GM21381 (cell line): ENCODE measurements at regions not wholly inside any gene's neighbourhood (a gene's known extent, or its start where the extent isn't known, plus 50 kb on each side); places are given as distances from the start of the nearest gene placed in this dataset.
"Not testable (repeated sequence)": the region's sequence is repeated elsewhere in the genome, so short reads cannot be mapped to it uniquely, and the experiment has no call there.

ENCODE experiments used
- ATAC-seq: cut with Tn5 transposase; IDR thresholded peaks from one replicate; pipeline ENCODE4 v1.9.1; 2021; ENCODE audit warnings: mild to moderate bottlenecking, moderate library complexity; ENCODE audit not compliant: unreplicated experiment

DNA sequence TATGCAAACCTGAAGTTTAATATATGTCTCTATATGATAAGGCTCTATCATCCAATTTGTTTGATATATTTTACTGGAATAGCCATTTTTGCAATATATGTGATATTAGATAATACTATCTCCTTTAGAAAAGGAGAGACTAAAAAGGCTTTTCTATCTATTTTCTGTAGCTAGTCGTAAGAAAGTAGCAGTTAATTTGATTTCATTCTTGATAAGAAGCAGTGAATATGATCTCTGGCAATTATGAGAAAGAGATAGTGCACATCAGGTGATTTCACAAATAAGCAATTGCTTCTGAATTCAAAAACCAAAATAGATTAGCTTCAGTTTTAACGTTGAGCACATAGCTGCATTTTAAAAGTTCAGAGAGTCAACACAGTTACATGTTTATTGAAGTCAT lies 1318.4 kb downstream of the CDH8 start:
- no peak for ATAC-seq

DNA sequence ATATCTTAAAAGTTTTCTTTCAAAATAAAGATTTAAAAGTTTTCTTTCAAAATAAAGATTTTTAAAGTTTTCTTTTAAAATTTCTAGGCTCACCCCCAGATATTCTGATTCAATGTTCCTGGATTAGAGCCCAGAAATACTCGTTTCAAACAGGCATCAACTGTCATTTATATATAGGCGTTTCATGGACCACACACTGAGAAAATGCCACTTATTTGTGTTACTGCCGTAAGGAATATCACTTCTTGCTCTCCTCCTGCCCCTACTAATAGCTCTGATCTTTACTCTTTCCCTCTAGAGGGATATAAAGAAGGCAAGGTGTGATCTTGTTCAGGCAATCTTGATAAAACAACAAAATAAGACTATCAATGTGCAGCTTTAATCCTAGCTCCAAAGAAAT lies 1324.1 kb downstream of the CDH8 start:
- ATAC-seq: no peak

DNA sequence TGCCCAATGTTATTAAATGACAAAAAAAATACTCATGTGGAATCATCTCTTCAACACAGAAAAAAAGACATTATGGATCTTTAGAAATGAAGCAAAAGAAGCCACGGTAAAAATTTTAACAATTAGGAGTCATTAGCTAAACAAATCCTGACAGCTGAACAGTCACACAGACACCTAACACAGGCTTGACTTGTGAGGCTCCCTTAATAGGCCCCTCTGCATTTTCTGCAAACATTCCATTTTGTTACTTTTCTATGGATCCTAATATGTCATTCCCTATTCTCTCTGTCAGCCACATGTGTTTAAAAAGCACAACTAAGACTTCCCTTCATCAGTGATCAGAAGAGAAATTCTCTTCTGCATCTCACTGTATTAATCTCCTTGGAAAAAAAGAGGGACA lies 1331.5 kb downstream of the CDH8 start:
- no peak for ATAC-seq

DNA sequence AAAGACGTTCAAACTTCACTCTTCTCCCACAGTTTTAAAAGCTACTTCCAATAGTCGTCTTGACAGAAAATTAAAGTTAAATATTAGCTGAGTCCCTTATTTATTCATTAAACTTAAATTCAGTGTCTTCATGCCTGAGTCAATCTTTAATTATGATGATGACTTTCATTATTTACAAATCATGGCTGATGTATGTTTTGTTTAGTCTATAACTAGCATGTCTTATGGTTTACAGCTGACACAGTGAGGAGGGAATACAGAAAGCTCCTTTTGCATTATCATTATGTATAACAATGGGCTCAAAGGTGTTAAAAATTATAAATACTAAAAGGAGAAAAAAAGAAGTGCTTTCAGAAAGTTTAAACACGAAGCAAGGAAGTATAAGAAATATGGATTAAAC lies 1333.1 kb downstream of the CDH8 start:
- no peak for ATAC-seq

DNA sequence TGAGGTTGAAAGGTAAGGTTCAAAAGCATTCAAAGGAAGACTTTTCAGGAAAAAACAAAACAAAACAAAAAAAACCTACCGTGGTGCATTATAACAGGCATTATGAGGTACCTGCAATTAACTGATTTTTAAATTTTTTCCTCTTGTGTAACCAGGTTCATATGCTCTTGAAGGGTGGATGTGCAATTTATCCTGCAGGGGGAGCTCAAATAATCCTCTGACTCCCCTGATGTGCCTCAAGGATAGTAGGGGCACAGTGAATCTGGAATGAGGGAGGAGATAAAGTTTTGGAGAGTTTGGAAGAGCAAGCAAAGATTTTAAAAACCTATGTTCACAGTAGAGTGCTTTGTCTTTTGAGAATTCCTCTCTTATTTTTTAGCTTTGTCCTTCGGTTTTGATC lies 1349.4 kb downstream of the CDH8 start:
- no peak for ATAC-seq

DNA sequence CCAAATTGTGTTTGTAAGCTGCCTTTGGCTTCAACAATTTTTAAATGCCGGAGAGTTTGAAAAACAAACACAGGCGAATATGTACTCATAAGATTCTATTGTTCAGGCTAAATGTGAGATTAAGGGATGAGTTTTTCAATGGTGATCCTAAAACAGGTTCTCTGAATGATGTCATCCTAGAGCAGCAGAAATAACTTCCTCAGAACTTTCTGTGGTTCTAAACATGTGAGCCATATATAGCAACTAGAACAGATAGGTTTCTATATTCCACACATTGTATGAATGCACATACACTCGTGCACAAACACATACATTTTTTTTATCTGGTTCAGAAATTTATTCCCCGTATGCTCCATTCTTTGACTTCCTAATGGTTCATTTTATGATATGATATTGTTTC lies 1352.2 kb downstream of the CDH8 start:
- ATAC-seq: no peak

DNA sequence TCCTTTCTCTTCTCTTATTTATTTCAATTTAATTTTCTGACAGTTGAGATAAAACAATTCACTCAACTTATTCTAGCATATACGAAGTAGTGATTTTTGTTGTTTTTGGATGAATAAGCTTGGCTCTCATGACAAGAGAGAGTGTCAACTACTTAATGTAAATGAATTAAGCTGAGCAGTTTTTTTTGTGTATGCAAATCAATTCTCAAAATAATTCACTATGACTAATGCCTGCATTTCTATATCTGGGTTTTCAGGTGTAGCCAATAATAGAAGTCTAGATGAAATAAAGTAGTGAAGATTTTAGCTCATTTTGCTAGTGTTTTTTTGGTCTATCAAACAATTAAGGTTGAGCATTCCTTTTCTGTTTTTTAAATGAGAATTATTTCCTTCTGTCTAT lies 1354.0 kb downstream of the CDH8 start:
- ATAC-seq: no peak

DNA sequence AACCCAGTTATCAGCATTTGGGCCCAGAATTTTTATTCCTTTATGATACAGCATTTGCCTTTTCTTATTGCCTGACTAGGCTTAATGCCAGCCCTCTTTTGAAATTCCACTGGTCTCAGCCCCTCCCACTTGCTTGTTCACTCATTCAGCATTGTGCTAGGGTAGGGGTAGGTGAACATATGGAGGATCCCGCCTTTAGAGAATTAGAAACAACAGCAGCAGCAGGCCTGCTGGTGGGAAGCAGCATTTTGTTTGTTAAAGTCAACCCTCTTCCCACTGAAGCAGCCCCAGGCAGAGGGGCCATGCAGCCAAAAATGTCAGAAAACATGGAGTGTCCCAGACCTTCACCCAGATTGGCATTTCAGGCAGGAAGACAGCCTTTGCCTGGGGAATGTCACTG lies 1355.2 kb downstream of the CDH8 start:
- ATAC-seq: no peak

DNA sequence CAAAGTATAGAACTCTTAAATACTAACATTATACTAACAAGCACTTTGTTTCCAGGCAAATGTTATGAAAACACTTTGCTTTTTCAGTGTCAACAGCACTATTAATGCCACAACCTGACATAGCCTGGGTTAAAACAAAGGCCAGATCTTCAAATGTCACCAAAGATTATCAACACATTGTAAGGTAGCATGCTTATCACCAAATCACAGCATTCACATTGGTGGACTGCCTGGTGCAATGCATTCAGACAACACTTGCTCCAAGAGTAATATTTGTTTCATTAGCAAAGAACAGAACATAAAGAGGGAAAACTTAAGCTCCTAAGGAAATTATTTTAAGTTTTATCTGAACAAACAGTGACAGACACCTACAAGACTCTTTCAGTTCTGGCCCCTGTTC lies 1361.2 kb downstream of the CDH8 start:
- ATAC-seq: no peak

DNA sequence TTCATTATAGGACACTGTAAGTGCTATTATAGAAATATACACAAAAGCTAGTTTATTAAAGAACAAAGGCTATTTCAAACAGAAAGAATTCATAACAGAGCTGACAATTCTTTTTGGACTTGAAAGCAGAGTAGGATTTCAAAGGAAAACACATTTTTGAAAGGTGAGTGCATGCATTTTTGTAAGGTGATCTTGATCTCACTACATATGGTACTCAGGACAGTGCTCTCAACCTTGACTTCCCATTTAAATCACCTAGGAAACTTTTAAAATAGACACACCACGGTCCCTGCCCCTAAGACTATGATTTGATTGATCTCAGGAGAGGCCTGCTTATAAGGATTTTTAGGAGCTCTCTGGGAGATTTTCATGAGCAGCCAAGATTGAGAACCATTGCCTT lies 1362.0 kb downstream of the CDH8 start:
- no peak for ATAC-seq

DNA sequence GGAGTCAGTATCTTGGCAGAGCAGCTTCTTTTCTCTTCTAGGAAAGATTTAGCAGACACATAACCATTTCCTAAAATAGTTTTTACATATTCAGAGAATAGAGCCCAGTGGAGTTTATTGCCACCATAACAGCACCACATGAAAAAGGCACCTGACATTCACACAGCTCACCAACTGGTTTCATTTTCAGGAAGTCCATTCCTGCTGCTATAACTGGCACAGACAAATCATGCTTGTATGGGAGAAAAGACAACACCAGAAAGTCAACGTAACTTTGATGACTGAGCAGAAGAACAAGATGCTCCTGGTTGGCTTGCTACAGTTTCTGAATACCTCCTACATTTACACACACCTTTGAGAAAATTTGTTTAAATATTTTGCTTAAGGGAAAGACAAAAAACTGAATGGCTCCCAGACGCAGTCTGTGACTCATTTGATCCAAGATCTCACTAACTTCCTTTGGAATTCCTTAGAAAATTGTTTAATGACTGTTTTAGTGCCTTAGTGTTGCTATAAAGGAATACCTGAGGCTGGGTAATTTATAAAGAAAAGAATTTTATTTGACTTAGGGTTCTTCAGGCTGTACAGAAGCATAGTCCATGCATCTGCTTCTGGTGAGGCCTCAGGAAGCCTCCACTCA lies 1380.6 kb downstream of the CDH8 start:
- no peak for ATAC-seq

DNA sequence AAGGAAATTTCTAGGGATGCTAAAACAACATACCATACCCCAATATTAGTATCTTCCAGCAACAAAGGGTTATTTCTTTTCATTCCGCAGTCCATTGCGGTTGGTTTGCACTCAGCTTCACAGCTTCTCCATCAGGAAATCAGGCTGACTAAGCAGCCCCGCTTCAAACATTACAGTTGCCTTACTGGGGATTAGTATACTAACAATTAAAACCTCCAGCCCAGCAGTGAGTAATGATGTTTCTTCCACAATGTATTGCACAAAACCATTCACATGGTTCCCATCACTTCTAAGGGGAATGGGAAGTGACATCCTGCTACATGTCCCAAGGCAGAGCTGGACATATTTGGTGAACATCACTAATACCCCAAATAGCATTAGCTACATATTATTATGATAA lies 1384.9 kb downstream of the CDH8 start:
- no peak for ATAC-seq

DNA sequence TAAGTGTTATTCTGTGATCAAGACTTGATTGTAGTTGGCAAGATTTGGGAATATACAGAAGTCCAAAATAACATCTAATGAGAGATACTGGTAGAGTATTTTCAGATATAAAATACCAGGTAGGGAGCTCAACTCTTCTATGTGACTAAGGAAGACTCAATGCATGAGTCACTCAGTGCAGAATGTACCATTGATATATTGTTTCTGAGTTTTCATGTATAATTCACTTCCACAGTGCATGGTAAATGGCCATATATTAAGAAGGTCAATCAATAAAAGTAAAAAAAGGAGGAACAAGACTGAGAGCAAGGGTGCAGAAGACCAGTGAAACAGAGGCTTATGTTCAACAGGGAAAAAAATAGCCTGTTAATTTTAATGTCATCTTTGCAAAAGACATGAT lies 1387.9 kb downstream of the CDH8 start:
- no peak for ATAC-seq

DNA sequence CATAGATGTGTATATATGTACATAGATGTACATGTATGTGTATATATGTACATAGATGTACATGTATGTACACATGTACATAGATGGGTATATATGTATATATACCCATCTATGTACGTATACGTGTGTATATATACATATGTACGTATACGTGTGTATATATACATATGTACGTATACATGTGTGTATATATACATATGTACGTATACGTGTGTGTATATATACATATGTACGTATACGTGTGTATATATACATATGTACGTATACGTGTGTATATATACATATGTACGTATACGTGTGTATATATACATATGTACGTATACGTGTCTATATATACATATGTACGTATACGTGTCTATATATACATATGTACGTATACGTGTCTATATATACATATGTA lies 1388.8 kb downstream of the CDH8 start:
- ATAC-seq: not testable (repeated sequence)

DNA sequence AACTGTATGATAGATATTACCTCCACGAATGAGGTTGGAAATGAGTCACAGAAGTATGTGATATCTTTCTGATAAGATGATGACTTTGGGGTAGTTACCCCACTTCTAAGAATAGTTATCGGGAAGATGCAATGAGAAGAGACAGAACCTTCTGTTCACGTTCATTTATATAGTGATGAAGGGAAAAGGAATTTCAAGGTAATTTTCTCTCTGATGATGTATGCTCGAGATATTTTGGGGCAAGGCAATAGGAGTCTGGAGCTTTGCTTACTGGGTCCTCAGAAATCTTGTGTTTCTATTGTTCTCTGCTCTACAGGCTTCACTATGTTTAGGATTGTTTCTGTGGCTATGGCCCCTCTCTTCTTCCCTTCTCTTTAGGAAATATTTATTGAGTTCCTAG lies 1389.6 kb downstream of the CDH8 start:
- ATAC-seq: no peak

DNA sequence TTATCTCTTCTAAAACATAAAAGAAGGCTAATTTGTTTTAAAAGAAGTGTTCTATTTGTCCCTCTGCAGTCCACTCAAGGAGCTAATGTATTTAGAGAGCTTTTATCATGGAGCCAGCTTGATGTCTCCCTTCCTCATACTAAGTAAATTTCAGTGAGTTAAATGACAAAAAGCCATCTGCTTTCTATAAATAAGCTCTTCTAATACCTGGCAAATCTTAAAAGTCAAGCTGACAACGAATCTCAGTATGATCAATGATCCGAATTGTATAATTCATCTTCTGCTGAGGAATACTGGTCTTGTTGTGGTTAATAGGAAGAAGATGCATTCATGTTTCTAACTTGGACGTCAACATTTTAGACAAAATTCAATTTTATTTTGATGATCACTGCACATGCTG lies 1390.7 kb downstream of the CDH8 start:
- ATAC-seq: no peak

DNA sequence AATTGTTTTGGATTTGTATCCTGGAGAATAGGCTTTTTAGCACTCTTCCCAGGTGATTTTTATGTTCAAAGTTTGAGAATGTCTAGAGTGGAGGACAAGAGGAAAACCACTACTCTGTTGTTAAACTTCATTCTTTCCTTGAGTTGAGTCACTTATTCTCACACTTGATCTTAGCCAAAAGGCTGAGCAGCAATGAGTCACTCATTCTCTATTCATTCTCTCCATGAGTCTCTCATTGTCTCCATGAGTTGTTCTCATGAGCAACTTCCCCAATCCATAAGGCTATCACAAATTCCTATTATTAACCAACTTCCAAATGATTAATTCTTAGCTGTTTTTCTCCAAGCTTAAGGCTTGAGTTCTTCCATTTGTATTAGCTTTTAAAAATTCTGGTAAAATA lies 1393.3 kb downstream of the CDH8 start:
- ATAC-seq: no peak

DNA sequence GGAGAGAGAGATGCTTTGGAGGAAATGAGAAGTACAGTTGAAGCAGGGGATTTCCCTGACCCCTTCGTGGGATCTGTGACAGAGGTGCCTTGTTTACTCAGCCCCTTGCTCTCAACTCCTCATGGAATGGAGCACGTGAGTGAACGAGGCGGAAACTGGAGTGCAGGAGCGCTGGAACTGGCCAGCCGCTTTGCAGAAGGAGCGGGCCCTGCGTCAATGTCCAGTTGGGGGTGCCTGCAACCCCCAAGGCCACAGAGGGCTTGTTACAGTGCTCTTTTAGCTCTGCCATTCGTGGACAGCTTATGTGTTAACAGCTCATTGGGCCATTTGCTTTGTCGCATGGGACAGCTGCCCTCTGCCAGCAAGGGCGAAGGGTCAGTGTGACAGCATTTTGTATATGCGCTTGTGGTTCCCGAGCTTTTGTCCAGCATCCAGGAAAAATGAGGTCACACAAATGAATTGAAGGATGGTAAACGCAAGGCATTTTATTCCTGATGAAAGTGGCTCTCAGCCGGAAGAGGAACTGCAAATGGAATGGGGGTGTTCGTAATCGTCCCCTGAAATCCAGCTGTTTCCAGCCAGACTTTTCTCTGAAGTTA lies 1395.1 kb downstream of the CDH8 start:
- ATAC-seq: no peak

DNA sequence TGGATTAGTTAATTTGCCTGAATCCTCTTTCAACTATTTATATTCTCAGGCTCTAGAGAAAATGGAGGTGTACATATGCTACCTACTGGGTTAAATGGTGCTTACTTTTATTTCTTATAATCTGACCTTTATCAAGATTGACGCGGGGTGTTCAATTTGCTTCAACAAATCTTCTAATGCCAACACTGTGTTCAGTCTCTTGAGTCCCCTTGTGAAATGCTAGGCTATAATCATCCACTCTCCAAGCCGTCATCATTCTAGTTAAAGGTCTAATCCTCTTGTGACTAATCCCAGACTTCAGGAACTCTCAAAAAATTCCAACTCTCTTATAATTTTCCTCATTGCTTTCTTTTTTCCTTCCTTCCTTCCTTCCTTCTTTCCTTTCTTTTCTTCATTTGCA lies 1396.2 kb downstream of the CDH8 start:
- ATAC-seq: no peak

DNA sequence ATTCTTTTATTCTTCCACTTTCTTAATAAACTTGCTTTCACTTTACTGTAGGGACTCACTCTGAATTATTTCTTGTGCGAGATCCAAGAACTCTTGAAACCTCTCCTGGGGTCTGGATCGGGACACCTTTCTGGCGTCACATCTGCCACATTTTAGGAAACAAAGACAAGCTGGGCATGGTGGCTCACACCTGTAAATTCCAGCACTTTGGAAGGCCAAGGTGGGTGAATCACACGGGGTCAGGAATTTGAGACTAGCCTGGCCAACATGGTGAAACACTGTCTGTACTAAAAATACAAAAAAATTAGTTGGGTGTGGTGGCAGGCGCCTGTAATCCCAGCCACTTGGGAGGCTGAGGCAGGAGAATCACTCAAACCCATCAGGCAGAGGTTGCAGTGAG lies 1399.6 kb downstream of the CDH8 start:
- not testable (repeated sequence) for ATAC-seq

DNA sequence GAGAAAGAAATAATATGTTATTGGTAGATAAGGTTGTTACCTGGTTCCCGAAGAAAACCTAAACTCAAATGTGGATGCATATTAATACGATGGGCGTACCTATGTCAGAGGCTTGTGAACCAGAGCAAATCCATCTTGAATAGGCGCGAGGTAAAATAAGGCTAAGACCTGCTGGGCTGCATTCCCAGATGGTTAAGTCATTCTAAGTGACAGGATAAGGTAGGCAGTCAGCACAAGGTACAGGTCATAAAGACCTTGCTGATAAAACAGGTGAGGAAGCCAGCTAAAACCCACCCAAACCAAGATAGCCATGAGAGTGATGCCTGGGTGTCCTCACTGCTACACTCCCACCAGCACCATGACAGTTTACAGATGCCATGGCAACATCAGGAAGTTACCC lies 1400.1 kb downstream of the CDH8 start:
- ATAC-seq: no peak

DNA sequence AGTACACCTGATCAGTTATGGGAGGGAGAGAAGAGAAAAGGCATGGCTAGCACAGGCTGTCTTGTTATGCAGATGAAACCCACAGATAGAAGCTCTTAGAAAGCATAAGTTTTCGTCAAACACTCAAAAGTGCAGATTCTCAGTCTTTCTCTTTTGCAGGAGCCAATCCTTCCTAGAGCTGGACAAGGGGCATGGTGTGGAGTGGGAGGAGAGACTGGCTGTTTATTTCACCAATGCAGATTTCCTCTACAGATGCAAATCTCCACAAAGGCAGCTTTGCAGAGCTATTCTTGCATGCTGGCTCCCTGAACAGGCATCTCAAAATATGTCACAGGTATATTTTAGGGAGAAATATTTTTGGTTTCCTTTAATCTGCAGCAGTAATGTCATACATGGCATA lies 1400.7 kb downstream of the CDH8 start:
- no peak for ATAC-seq

DNA sequence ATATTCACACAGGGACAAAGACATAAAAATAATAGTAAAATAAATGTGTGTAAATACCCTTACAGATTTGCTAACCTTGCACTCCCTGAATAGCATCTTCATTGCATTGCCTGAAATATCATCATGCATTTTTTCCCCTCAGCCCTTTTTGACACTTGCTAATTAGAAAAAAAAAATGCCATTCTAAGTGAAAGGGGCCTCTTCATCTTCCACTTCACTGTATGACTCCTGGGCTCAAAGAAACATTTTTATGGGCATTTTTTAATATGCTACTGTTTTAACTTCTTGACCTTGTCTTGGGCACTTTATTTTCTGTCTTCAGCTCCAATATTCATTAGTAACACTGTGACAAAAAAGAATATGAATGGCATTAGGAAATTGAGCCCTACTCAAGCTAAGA lies 1424.4 kb downstream of the CDH8 start:
- ATAC-seq: no peak
